GM10266 (cell line): ENCODE measurements at regions not wholly inside any gene's neighbourhood (a gene's known extent, or its start where the extent isn't known, plus 50 kb on each side); places are given as distances from the start of the nearest gene placed in this dataset.

Experiments used
- DNase-seq: peaks from one replicate; pipeline ENCODE4 v3.0.0; 2012; ENCODE audit errors: extremely low spot score
- CTCF ChIP-seq: IDR thresholded peaks from 2 replicates; pipeline ENCODE4 v1.5.1; 2012; ENCODE audit warnings: mild to moderate bottlenecking, low read depth; ENCODE audit not compliant: control insufficient read depth, insufficient read depth; ENCODE audit errors: missing control alignments

DNA sequence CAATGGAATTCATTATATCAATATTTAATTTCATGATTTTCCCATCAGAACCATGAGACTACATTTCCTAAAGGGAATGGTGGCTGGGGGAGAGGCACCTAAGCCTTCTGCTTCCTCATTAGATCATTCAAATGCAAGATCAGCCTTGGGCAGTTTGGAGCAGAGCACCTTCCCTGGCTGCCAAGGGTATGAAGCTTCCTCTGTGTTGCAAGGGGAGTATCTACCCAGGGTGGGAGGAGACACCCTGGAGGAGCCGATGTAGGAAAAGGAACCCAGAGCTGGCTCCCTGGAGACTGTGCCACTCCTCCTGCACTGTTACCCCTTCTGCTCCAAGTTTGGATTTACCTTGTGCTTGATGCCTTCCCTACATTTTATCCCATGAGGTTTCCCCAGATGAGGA lies 299.7 kb upstream of the PRDM1 start:
- DNase-seq = no peak
- no peak for TF ChIP-seq CTCF

GRCh38 chr6:105785066-105785811 lies 300.9 kb upstream of the PRDM1 start:
- DNase-seq = no peak
- TF ChIP-seq CTCF = no peak

DNA sequence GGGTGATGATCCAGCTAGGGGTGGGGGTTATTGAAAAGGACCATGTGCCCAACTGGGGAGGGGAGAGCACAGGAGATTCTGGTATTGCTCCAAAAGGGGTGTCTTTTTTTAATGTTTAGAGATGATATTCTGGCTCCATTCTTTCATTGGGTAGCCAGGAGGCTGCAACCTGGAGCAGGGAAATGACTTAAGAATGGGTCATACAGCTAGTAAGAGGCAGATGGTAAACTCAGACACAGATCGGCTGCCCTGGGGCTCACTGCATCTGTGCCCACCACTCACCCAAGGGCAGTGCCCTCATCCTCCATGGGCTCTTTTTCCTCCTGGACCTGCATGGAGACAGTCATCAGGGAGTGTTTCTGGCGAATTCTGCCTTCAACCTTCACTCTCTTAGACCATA lies 302.0 kb upstream of the PRDM1 start:
- no peak for TF ChIP-seq CTCF
- no peak for DNase-seq

DNA sequence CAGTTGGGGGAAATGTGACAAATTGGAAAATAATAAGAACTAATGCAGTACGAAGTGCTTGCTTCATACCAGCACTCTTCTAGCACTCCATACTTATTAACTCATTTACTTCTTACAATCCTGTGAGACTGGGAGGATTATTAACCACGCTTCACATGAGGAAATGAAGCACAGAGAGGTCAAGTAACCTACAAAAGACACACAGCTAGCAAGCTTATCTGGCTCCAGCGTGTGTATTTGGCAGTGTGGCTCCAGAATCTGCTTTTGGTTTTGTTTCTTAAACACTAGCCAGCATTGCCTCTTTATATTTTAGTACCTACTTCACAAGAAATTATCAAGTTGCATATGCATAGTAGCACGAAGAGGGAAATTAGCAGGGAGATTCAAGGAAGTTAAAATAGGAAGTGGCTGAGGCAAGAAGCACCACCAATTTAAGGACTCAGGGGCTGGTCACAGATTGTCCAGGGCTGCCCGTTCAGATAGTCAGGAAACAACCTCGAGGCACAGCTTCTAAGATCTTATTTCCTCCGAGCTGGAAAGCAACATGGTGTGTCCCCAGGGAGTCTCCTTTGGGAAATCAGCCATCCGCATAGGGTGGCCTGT lies 302.7 kb upstream of the PRDM1 start:
- DNase-seq = no peak
- no peak for TF ChIP-seq CTCF

DNA sequence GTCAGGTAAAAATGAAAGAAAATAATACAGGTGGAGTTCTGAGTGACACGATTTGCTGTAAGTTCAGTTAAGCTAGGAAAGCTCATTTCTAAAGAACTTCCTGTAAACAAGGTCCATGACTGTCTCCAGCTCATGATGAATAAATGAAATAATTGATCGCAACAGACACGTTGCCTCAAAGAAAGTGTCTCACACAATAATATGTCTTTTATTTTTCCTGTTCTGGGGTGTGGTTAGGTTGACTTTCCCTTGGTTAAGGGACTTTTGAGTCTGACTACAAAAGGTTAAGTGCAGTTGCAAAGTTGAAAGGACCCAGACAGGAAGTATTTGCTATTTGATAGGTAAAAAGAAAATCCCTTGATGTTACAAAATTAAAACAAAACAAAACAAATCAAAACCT lies 304.2 kb upstream of the PRDM1 start:
- DNase-seq = no peak
- no peak for TF ChIP-seq CTCF

- TF ChIP-seq CTCF = no peak
- no peak for DNase-seq
These were observed 304.9 kb upstream of the PRDM1 start for GRCh38 chr6:105781248-105781647.

- TF ChIP-seq CTCF = no peak
- DNase-seq = no peak
These were observed 305.8 kb upstream of the PRDM1 start for GRCh38 chr6:105780146-105780860.
